Stomach (tissue), 4 donors: ENCODE measurements at regions not wholly inside any gene's neighbourhood (a gene's known extent, or its start where the extent isn't known, plus 50 kb on each side); places are given as distances from the start of the nearest gene placed in this dataset.

Experiments used
- EP300 ChIP-seq: sonication (generic); formaldehyde crosslinking; IDR thresholded peaks from one replicate; pipeline ENCODE4 v1.6.1; 2017; ENCODE audit warnings: antibody characterized with exemption
- POLR2A ChIP-seq, 4 donors: fragments of 450-650 bp; IDR thresholded peaks; one replicate each; pipeline ENCODE4 v1.6.1; 2016; ENCODE audit warnings: antibody characterized with exemption in 4 of 4, control low read depth in 2 of 4, mild to moderate bottlenecking in 1 of 4, moderate library complexity in 1 of 4

- TF ChIP-seq EP300 (no peak), POLR2A (IDR thresholded peaks at IDR 0.05) (no peak)
These were observed 51.0 kb upstream of the MARCHF10 start for GRCh38 chr17:62859146-62859545.
